Stimulated activated CD8-positive, alpha-beta memory T cell treated with anti-CD3 and anti-CD28 coated beads, Interleukin-7, amount 100 ng/mL, for 4 hours (primary cell): ENCODE measurements at regions not wholly inside any gene's neighbourhood (a gene's known extent, or its start where the extent isn't known, plus 50 kb on each side); places are given as distances from the start of the nearest gene placed in this dataset.

Source experiments
- DNase-seq, 2 donors: peaks; one replicate each; pipeline ENCODE4 v3.0.0-alpha.2; 2020; ENCODE audit warnings: low read depth in 2 of 2

DNA sequence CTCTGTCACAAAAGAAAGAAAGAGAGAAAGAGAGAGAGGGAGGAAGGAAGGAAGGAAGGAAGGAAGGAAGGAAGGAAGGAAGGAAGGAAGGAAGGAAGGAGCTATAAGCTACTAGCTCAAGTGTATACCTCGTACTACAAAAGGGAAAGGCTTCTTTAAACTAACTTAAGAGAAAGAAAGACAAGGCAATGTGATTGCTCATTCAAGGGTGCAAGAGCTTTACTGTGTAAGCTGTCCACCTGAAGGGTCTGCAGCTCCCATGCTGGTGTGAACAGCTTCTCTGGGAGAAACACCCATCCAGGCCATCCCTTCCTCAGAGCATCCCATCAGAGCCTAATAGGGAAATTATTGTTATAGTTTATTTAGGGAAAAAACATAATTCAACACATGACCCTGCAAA, 286.1 kb upstream of the ID2 start:
- DNase-seq: no peak

GRCh38 chr2:8398040-8398668, 283.7 kb upstream of the ID2 start:
- no peak for DNase-seq

- no peak for DNase-seq
Measured at GRCh38 chr2:8399731-8400130, 282.1 kb upstream of the ID2 start.

- no peak for DNase-seq
Measured at GRCh38 chr2:8400196-8400595, 281.7 kb upstream of the ID2 start.

GRCh38 chr2:8402222-8402621, 279.6 kb upstream of the ID2 start:
- DNase-seq: no peak

GRCh38 chr2:8403876-8404275, 278.0 kb upstream of the ID2 start:
- DNase-seq: no peak

- DNase-seq: no peak
Measured at GRCh38 chr2:8405334-8405733, 276.5 kb upstream of the ID2 start.

- DNase-seq: no peak
Measured at GRCh38 chr2:8406271-8406670, 275.6 kb upstream of the ID2 start.

DNA sequence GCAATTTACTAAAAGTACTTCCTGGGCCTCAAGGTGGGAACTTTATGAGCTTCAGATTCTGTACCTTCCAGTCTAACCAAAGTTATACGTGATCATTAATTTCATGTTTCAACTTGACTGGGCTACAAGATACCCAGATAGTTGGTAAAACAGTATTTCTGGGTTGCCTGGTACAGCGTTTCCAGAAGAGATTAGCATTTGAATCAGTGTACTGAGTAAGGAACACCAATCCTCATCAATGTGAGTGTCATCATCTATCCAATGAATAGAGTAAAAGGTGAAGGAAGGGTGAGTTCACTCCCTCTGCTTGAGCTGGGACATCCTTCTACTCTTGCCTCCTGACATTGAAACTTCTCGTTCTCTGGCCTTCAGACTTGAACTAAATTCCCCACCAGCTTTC, 274.5 kb upstream of the ID2 start:
- DNase-seq: no peak

DNA sequence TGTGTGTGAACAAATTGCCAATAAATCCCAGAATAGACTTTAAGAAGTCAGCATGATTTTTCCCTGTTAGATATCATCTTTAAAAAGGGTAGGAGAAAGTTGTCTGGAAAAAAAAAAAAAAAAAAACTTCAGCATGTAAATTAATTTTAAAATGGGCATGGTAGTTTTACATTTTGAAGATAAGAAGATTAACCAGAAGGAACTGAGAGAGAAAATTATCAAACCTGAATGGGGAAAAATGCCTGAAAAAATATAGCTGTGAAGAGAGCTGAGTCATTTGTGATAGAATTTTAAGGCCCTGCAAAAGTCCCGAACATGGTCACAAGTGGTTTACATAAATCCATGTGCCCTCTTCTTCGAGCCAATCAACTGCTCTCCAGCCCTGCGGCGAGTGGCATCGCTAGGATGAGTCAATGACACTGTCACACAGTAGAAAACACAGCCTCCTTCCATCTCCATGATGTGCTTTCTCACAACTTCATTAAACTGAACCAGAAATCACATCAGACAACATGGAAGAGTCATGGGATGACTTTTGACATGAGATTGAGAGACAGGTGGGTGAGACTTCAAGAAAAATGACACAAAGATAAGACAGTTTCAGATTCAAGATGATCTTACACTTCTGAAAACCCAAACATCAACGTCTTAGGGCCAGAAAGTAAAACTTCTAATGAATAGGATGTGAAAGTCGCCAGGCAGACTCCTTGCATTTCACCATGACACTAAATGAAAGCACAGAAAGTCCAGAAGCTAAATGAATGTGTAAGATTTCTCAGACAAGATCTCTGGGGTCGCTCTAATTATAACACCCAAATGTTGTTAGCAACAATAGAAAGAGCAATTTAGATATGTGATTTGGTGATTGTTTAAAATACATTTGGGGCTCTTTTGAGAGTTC, 273.0 kb upstream of the ID2 start:
- peak; percentile 21 to 27 for DNase-seq

GRCh38 chr2:8409461-8410260, 272.2 kb upstream of the ID2 start:
- no peak for DNase-seq

DNA sequence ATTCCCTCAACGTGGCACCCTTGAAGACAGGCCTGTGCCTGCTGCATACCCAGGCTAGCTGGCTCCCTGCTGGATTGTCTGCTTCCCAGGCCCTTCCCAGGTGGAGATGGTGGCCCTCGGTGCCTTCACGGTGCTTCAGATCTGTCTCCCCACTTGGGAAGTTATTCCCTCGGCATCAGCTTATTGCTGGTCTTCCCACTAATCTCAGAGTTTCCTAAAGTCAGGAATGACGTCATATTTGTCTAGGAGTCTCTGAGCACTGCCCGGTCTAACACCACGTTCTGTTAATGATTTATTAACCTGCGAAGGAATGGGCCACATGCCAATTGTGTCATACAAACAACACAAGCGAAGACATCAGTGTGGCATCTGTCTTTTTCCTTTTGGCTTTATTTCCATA, 269.8 kb upstream of the ID2 start:
- DNase-seq: no peak

DNA sequence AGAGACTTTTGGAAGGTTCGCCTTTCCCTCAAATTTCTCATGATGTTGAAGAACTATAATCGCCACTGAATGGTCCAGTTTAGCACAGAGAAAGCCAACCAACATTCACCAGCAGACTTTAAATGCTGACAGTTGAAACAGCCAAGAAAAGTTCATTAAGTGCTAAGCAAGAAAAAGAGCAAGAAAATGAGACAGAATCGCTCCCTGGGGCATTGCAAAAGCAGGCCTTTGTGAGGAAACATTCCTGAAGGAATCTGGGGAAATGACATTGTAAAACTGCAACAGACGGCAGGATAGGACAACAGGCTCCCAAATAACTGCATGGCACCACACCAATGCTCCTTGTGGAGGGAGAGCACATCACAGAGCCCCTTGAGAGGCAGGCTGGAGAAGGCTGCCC, 269.3 kb upstream of the ID2 start:
- DNase-seq: no peak

- no peak for DNase-seq
Measured at GRCh38 chr2:8413589-8414135, 268.2 kb upstream of the ID2 start.

- DNase-seq: no peak
Measured at GRCh38 chr2:8414946-8415879, 266.6 kb upstream of the ID2 start.

GRCh38 chr2:8416001-8416571, 265.8 kb upstream of the ID2 start:
- no peak for DNase-seq

GRCh38 chr2:8416849-8417832, 264.7 kb upstream of the ID2 start:
- no peak for DNase-seq

- no peak for DNase-seq
Measured at GRCh38 chr2:8418721-8419120, 263.1 kb upstream of the ID2 start.

- no peak for DNase-seq
Measured at GRCh38 chr2:8421658-8422449, 260.0 kb upstream of the ID2 start.
